Trophoblast cell (in vitro differentiated cells and primary cell): ENCODE measurements at regions not wholly inside any gene's neighbourhood (a gene's known extent, or its start where the extent isn't known, plus 50 kb on each side); places are given as distances from the start of the nearest gene placed in this dataset.

Experiments used
- DNase-seq, 2 donors: peaks; one replicate each; pipeline ENCODE4 v3.0.0-alpha.2; 2016
- H2AFZ ChIP-seq: 2 replicates; pipeline ENCODE4 v1.6.1; 2013; ENCODE audit warnings: low read length, moderate library complexity, mild to moderate bottlenecking; ENCODE audit not compliant: insufficient read depth, poor library complexity
- H2AK5ac ChIP-seq: 2 replicates; pipeline ENCODE4 v1.6.1; 2013; ENCODE audit warnings: mild to moderate bottlenecking, low read length
- H2BK120ac ChIP-seq: 2 replicates; pipeline ENCODE4 v1.6.1; 2013; ENCODE audit warnings: low read length, mild to moderate bottlenecking, moderate library complexity; ENCODE audit not compliant: insufficient read depth, poor library complexity
- H2BK12ac ChIP-seq: 2 replicates; pipeline ENCODE4 v1.6.1; 2013; ENCODE audit warnings: mild to moderate bottlenecking, low read length, moderate library complexity
- H2BK5ac ChIP-seq: 2 replicates; pipeline ENCODE4 v1.6.1; 2013; ENCODE audit warnings: low read length, low read depth, moderate library complexity, mild to moderate bottlenecking; ENCODE audit not compliant: poor library complexity
- H3K14ac ChIP-seq: 2 replicates; pipeline ENCODE4 v1.6.1; 2013; ENCODE audit warnings: mild to moderate bottlenecking, low read length
- H3K18ac ChIP-seq: 2 replicates; pipeline ENCODE4 v1.6.1; 2013; ENCODE audit warnings: mild to moderate bottlenecking, low read length
- H3K23ac ChIP-seq: 2 replicates; pipeline ENCODE4 v1.6.1; 2013; ENCODE audit warnings: low read length
- H3K27ac ChIP-seq: 2 replicates; pipeline ENCODE4 v1.5.1; 2013; ENCODE audit warnings: low read depth, mild to moderate bottlenecking, inconsistent platforms, low read length, moderate library complexity
- H3K27me3 ChIP-seq: 2 replicates; pipeline ENCODE4 v1.6.1; 2013; ENCODE audit warnings: inconsistent platforms, mild to moderate bottlenecking, low read length, moderate library complexity; ENCODE audit not compliant: insufficient read depth
- H3K36me3 ChIP-seq, 2 experiments: 1 replicate in 1 of 2; 2 replicates in 1 of 2; pipeline ENCODE4 v1.6.1; 2013; ENCODE audit warnings: low read length in 2 of 2, mild to moderate bottlenecking in 2 of 2, moderate library complexity in 1 of 2; ENCODE audit not compliant: insufficient read depth in 2 of 2, control insufficient read depth in 1 of 2
- H3K4ac ChIP-seq: 2 replicates; pipeline ENCODE4 v1.6.1; 2013; ENCODE audit warnings: low read depth, mild to moderate bottlenecking, low read length, moderate library complexity
- H3K4me1 ChIP-seq, 2 experiments: 1 replicate in 1 of 2; 2 replicates in 1 of 2; pipeline ENCODE4 v1.6.1; 2013; ENCODE audit warnings: low read length in 2 of 2, mild to moderate bottlenecking in 2 of 2, moderate library complexity in 1 of 2; ENCODE audit not compliant: insufficient read depth in 2 of 2, control insufficient read depth in 1 of 2
- H3K4me2 ChIP-seq: 2 replicates; pipeline ENCODE4 v1.6.1; 2013; ENCODE audit warnings: inconsistent platforms, mild to moderate bottlenecking, low read length, moderate library complexity
- H3K4me3 ChIP-seq: 2 replicates; pipeline ENCODE4 v1.5.1; 2013; ENCODE audit warnings: mild to moderate bottlenecking, low read depth, low read length, inconsistent platforms
- H3K79me1 ChIP-seq: one replicate; pipeline ENCODE4 v1.6.1; 2013; ENCODE audit warnings: low read length
- H3K79me2 ChIP-seq: 2 replicates; pipeline ENCODE4 v1.6.1; 2013; ENCODE audit warnings: low read length, mild to moderate bottlenecking; ENCODE audit not compliant: control insufficient read depth, insufficient read depth, poor library complexity
- H3K9ac ChIP-seq: 2 replicates; pipeline ENCODE4 v1.6.1; 2013; ENCODE audit warnings: mild to moderate bottlenecking, low read length
- H3K9me3 ChIP-seq: 2 replicates; pipeline ENCODE4 v1.6.1; 2013; ENCODE audit warnings: low read depth, mild to moderate bottlenecking, control low read depth, inconsistent platforms, low read length; ENCODE audit not compliant: insufficient read depth
- H4K12ac ChIP-seq: 2 replicates; pipeline ENCODE4 v1.6.1; 2013; ENCODE audit warnings: low read depth, mild to moderate bottlenecking, low read length, moderate library complexity
- H4K8ac ChIP-seq: 2 replicates; pipeline ENCODE4 v1.6.1; 2013; ENCODE audit warnings: low read depth, mild to moderate bottlenecking, low read length, moderate library complexity
- H4K91ac ChIP-seq: one replicate; pipeline ENCODE4 v1.6.1; 2013; ENCODE audit warnings: low read depth, mild to moderate bottlenecking, low read length, moderate library complexity
- WGBS: extraction: QIAGEN DNeasy Blood & Tissue Kit; methylation state at CpG from one replicate; pipeline ENCODE4 v1.1.7; 2013; ENCODE audit warnings: missing lambda C conversion rate; ENCODE audit not compliant: insufficient read length, insufficient coverage; ENCODE audit errors: extremely low coverage; 5-methylcytosine and 5-hydroxymethylcytosine counted together

- no peak overlapping the region for H2BK12ac ChIP-seq
- H2AFZ ChIP-seq, result no peak overlapping the region
- no peak overlapping the region for H2BK5ac ChIP-seq
- no peak overlapping the region for H4K12ac ChIP-seq
- H3K14ac ChIP-seq, result no peak overlapping the region
- no peak overlapping the region for H3K27ac ChIP-seq
- H4K8ac ChIP-seq, result no peak overlapping the region
- no CpG with 5 or more reads among the region's 3 CpGs for WGBS
- no peak overlapping the region for H3K4ac ChIP-seq
- H3K36me3 ChIP-seq, result no peaks in the 10 kb centered on the region
- H3K4me1 ChIP-seq, result no peaks in the 10 kb centered on the region
- no peak overlapping the region for H3K23ac ChIP-seq
- H4K91ac ChIP-seq, result no peak overlapping the region
- H2BK120ac ChIP-seq, result no peak overlapping the region
- no peak overlapping the region for H2AK5ac ChIP-seq
- no peak overlapping the region for H3K4me2 ChIP-seq
- no peak overlapping the region for H3K4me3 ChIP-seq
- H3K9ac ChIP-seq, result no peak overlapping the region
- no peak for DNase-seq
- no peak overlapping the region for H3K18ac ChIP-seq
- H3K79me1 ChIP-seq, result no peaks in the 10 kb centered on the region
- H3K79me2 ChIP-seq, result no peaks in the 10 kb centered on the region
- no peaks in the 10 kb centered on the region for H3K27me3 ChIP-seq
- no peaks in the 10 kb centered on the region for H3K9me3 ChIP-seq
Observed at GRCh38 chr2:146246002-146246735, 1598.7 kb upstream of the ACVR2A start.

GRCh38 chr2:146244830-146245229 is 1600.0 kb upstream of the ACVR2A start:
- Histone ChIP-seq H3K27ac (no peak overlapping the region), H3K4me2 (no peak overlapping the region), H3K79me1 (no peaks in the 10 kb centered on the region), H3K9me3 (no peaks in the 10 kb centered on the region), H3K23ac (no peak overlapping the region), H4K12ac (no peak overlapping the region), H2AFZ (no peak overlapping the region), H3K9ac (no peak overlapping the region), H3K79me2 (no peaks in the 10 kb centered on the region), H3K18ac (no peak overlapping the region), H3K27me3 (no peaks in the 10 kb centered on the region), H3K36me3 (no peaks in the 10 kb centered on the region), H3K14ac (no peak overlapping the region), H3K4me3 (no peak overlapping the region), H2BK5ac (no peak overlapping the region), H4K91ac (no peak overlapping the region), H2BK120ac (no peak overlapping the region), H3K4ac (no peak overlapping the region), H2AK5ac (no peak overlapping the region), H2BK12ac (no peak overlapping the region), H4K8ac (no peak overlapping the region), H3K4me1 (no peaks in the 10 kb centered on the region)
- WGBS, result no CpG with 5 or more reads among the region's 2 CpGs
- no peak for DNase-seq

GRCh38 chr2:146244131-146244530 is 1600.7 kb upstream of the ACVR2A start:
- no peak overlapping the region for H3K4me2 ChIP-seq
- no peak overlapping the region for H4K91ac ChIP-seq
- no peaks in the 10 kb centered on the region for H3K36me3 ChIP-seq
- no peaks in the 10 kb centered on the region for H3K9me3 ChIP-seq
- H2BK120ac ChIP-seq, result no peak overlapping the region
- no CpG with 5 or more reads among the region's 2 CpGs for WGBS
- H2BK12ac ChIP-seq, result no peak overlapping the region
- no peak overlapping the region for H4K8ac ChIP-seq
- H3K27me3 ChIP-seq, result no peaks in the 10 kb centered on the region
- no peak overlapping the region for H3K14ac ChIP-seq
- H3K4ac ChIP-seq, result no peak overlapping the region
- no peak overlapping the region for H2AK5ac ChIP-seq
- H2BK5ac ChIP-seq, result no peak overlapping the region
- H4K12ac ChIP-seq, result no peak overlapping the region
- H3K18ac ChIP-seq, result no peak overlapping the region
- H3K27ac ChIP-seq, result no peak overlapping the region
- DNase-seq, result no peak
- no peaks in the 10 kb centered on the region for H3K79me2 ChIP-seq
- no peaks in the 10 kb centered on the region for H3K79me1 ChIP-seq
- no peak overlapping the region for H3K23ac ChIP-seq
- no peak overlapping the region for H3K9ac ChIP-seq
- no peaks in the 10 kb centered on the region for H3K4me1 ChIP-seq
- H3K4me3 ChIP-seq, result no peak overlapping the region
- no peak overlapping the region for H2AFZ ChIP-seq

GRCh38 chr2:146241023-146241422 is 1603.8 kb upstream of the ACVR2A start:
- no peak overlapping the region for H4K12ac ChIP-seq
- H2BK120ac ChIP-seq, result no peak overlapping the region
- H4K8ac ChIP-seq, result no peak overlapping the region
- H3K4me2 ChIP-seq, result no peak overlapping the region
- no peaks in the 10 kb centered on the region for H3K27me3 ChIP-seq
- no peaks in the 10 kb centered on the region for H3K4me1 ChIP-seq
- DNase-seq, result no peak
- no peak overlapping the region for H3K18ac ChIP-seq
- H3K14ac ChIP-seq, result no peak overlapping the region
- no peak overlapping the region for H2AK5ac ChIP-seq
- no peak overlapping the region for H3K23ac ChIP-seq
- no peak overlapping the region for H2BK12ac ChIP-seq
- no peak overlapping the region for H3K27ac ChIP-seq
- no peak overlapping the region for H3K4ac ChIP-seq
- H4K91ac ChIP-seq, result no peak overlapping the region
- H3K9me3 ChIP-seq, result no peaks in the 10 kb centered on the region
- no peak overlapping the region for H3K4me3 ChIP-seq
- no peaks in the 10 kb centered on the region for H3K79me2 ChIP-seq
- WGBS, result no CpG with 5 or more reads among the region's 1 CpG
- H3K36me3 ChIP-seq, result no peaks in the 10 kb centered on the region
- H2BK5ac ChIP-seq, result no peak overlapping the region
- no peak overlapping the region for H3K9ac ChIP-seq
- H2AFZ ChIP-seq, result no peak overlapping the region
- no peaks in the 10 kb centered on the region for H3K79me1 ChIP-seq
